ENCODE measurements at regions not wholly inside any gene's neighbourhood (a gene's known extent, or its start where the extent isn't known, plus 50 kb on each side); places are given as distances from the start of the nearest gene placed in this dataset.
A peak's percentile ranks its signal among the peaks of the same experiment; 100 is the strongest.

DNA sequence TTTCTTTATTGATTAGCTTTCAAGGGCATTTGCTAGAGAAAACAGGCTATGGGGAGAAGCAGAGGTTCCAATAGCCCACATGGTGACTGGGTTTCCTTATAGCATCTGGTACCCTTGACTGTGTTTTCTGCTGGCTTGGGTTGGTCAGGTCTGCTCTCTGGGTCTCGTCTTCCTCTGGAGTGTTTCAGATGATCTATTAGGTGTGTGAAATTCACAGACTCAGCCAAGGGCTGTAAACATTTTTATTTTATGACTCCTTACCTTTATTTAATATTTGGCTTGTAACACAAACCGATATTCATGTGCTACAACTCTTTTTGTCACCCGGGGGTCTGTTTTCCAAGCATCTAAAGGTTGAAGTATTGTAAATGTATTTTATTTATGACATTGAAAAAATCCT, 338.9 kb downstream of the GADD45G start:
- POLR2A ChIA-PET, result no interaction called here

GRCh38 chr9:89945133-89945532, 340.3 kb downstream of the GADD45G start:
- POLR2A ChIA-PET, result no interaction called here
- Histone ChIP-seq H3K9me3 (ENCODE audit: control insufficient read depth, insufficient read depth, low read depth, low read length) (no peaks in the 10 kb centered on the region), H3K4me1 (ENCODE audit: control insufficient read depth, insufficient read depth, low read length) (peaks cover 10% of the 10 kb centered on the region), H3K27ac (ENCODE audit: extremely low read depth, low read depth, low read length) (no peak overlapping the region), H3K4me3 (ENCODE audit: low read depth, low read length) (no peak overlapping the region), H3K36me3 (ENCODE audit: control insufficient read depth in 2 of 2, insufficient read depth in 1 of 2, low read length in 2 of 2) (no peaks in the 10 kb centered on the region)
- CTCF ChIA-PET, result interaction anchor here (0.6 to 1.9 kb wide), 3 partner anchors 63 to 342 kb away, joined by 3 to 6 read pairs (median 3); no protein-coding TSS in a partner anchor
- TF ChIP-seq ZNF114 (tag by site-specific recombination; IDR thresholded peaks at IDR 0.05) (no peak), KLF10 (tag by site-specific recombination; IDR thresholded peaks at IDR 0.05) (no peak), ZNF24 (tag by site-specific recombination; IDR thresholded peaks at IDR 0.05) (no peak)

More for the DNA sequence above, 338.9 kb downstream of the GADD45G start:
- Histone ChIP-seq H3K4me1 (ENCODE audit: control insufficient read depth, insufficient read depth, low read length) (peaks cover 10% of the 10 kb centered on the region), H3K9me3 (ENCODE audit: control insufficient read depth, insufficient read depth, low read depth, low read length) (no peaks in the 10 kb centered on the region), H3K4me3 (ENCODE audit: low read depth, low read length) (no peak overlapping the region), H3K27ac (ENCODE audit: extremely low read depth, low read depth, low read length) (no peak overlapping the region), H3K36me3 (ENCODE audit: control insufficient read depth in 2 of 2, insufficient read depth in 1 of 2, low read length in 2 of 2) (no peaks in the 10 kb centered on the region)
- CTCF ChIA-PET, result interaction anchor here (0.6 to 1.9 kb wide), 5 partner anchors 17 to 350 kb away, joined by 3 to 6 read pairs (median 3); no protein-coding TSS in a partner anchor
- no peak for TF ChIP-seq ZBTB17 (tag by site-specific recombination; IDR thresholded peaks at IDR 0.05)
- TF ChIP-seq ZNF350 (tag by site-specific recombination; IDR thresholded peaks at IDR 0.05), result no peak
- no peak for TF ChIP-seq ZNF404 (tag by site-specific recombination; IDR thresholded peaks at IDR 0.05)

DNA sequence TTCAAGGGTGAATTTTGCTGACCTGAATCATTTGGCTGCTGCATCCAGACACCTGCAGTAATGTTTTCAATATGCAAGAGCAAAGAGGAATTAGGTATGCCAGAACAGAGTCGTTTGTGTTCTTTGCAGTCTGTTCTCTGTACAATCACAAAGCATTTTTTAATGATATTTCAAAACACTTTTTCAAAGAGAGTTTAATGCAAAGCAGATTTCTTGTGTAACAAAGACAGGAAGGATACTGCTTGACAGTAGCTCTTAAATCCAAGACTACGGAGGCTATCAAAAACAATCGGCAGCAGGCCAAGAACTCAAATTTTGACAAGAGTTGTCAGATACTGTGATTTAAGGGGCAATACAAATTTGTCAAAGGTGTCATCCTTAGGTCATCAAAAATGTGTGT, 341.9 kb downstream of the GADD45G start:
- ChIA-PET POLR2A (no interaction called here), CTCF (interaction anchor here (1.1 kb wide), 1 partner anchor 348 kb away, joined by 4 read pairs; no protein-coding TSS in a partner anchor)
- Histone ChIP-seq H3K9me3 (ENCODE audit: control insufficient read depth, insufficient read depth, low read depth, low read length) (no peaks in the 10 kb centered on the region), H3K27ac (ENCODE audit: extremely low read depth, low read depth, low read length) (no peak overlapping the region), H3K36me3 (ENCODE audit: control insufficient read depth in 2 of 2, insufficient read depth in 1 of 2, low read length in 2 of 2) (no peaks in the 10 kb centered on the region), H3K4me3 (ENCODE audit: low read depth, low read length) (no peak overlapping the region), H3K4me1 (ENCODE audit: control insufficient read depth, insufficient read depth, low read length) (peaks cover 5% of the 10 kb centered on the region)
- TF ChIP-seq, protein P1, sequence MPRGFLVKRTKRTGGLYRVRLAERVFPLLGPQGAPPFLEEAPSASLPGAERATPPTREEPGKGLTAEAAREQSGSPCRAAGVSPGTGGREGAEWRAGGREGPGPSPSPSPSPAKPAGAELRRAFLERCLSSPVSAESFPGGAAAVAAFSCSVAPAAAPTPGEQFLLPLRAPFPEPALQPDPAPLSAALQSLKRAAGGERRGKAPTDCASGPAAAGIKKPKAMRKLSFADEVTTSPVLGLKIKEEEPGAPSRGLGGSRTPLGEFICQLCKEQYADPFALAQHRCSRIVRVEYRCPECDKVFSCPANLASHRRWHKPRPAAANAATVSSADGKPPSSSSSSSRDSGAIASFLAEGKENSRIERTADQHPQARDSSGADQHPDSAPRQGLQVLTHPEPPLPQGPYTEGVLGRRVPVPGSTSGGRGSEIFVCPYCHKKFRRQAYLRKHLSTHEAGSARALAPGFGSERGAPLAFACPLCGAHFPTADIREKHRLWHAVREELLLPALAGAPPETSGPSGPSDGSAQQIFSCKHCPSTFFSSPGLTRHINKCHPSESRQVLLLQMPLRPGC (tag by site-specific recombination; IDR thresholded peaks at IDR 0.05), result no peak
- TF ChIP-seq ZNF132 (tag by site-specific recombination; IDR thresholded peaks at IDR 0.05; ENCODE audit: borderline replicate concordance) (no peak), GLI2 (tag by site-specific recombination; IDR thresholded peaks at IDR 0.05; ENCODE audit: borderline replicate concordance, low read depth) (no peak)

DNA sequence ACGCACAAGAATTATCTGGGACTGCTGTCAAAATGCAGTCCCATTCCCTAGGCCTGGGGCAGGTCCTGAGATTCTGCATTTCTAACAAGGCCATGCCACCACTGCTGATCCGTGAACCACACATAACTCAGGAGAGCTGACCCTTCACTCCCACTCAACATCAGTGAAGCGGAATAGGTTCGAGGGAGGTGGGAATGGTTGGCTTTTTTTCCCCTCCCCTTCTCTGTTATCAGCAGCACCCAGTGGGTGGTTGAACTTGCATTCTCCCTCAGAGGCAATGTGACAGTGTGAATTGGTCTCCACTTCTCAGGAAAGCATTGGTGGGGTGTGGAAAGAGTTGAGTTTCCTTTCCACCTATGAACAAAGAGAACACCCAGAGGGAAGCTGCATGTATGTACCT, 344.3 kb downstream of the GADD45G start:
- no peaks in the 10 kb centered on the region for H3K4me1 ChIP-seq (ENCODE audit: control insufficient read depth, insufficient read depth, low read length)
- no peak overlapping the region for H3K27ac ChIP-seq (ENCODE audit: extremely low read depth, low read depth, low read length)
- CTCF ChIA-PET, result interaction anchor here (0.7 kb wide), 1 partner anchor 81 kb away, joined by 3 read pairs; no protein-coding TSS in a partner anchor
- no peak overlapping the region for H3K4me3 ChIP-seq (ENCODE audit: low read depth, low read length)
- no peak for TF ChIP-seq ZEB2 (tag by site-specific recombination; IDR thresholded peaks at IDR 0.05)
- TF ChIP-seq TRIM28 (IDR thresholded peaks at IDR 0.05; ENCODE audit: borderline replicate concordance, low read length), result no peak
- 0 out of 2 replicates have a peak, but pooled peaks have one; percentile 53 for TF ChIP-seq EGR2 (tag by site-specific recombination; IDR thresholded peaks at IDR 0.05; ENCODE audit: low read depth)
- TF ChIP-seq GLIS1 (tag by site-specific recombination; IDR thresholded peaks at IDR 0.05), result no peak
- TF ChIP-seq ZNF16 (tag by site-specific recombination; IDR thresholded peaks at IDR 0.05; ENCODE audit: low read depth), result no peak
- no peak for TF ChIP-seq ZNF488 (tag by site-specific recombination; IDR thresholded peaks at IDR 0.05)
- POLR2A ChIA-PET, result no interaction called here
- H3K36me3 ChIP-seq (ENCODE audit: control insufficient read depth in 2 of 2, insufficient read depth in 1 of 2, low read length in 2 of 2), result no peaks in the 10 kb centered on the region
- no peaks in the 10 kb centered on the region for H3K9me3 ChIP-seq (ENCODE audit: control insufficient read depth, insufficient read depth, low read depth, low read length)
